KG1 (cell line): ENCODE measurements at regions not wholly inside any gene's neighbourhood (a gene's known extent, or its start where the extent isn't known, plus 50 kb on each side); places are given as distances from the start of the nearest gene placed in this dataset.

Source experiments
- DNase-seq: peaks from one replicate; lab custom pipeline; 2025; lab: John Stamatoyannopoulos, UW

DNA sequence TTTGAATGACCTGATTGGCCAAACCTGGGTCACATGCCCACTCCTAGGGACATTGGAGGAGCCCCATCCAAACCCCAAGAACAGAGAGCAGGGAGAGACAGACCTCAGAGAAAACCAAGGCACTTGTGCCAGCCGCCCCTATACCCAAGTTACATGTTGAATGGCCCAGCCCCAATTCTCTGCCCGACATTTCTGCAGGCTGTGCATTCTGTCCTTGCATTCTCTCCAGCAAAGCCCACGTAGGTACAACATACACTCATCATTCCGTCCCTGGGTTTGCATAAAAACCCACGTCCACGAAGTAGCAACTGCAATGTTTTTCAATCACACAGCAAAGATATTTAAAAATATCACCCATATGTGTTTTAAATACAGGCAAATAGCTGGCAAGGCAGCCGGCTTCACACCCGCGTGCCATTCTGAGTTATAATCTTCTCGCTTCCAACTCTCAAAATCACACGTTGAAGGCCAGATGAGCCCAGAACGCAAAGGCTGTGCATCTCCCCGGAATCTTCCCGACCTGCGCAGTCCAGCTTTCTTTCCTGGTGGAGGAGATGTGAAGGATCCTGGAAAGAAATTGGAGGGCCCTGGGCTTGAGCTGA is 91.7 kb upstream of the MYL2 start:
- no peak for DNase-seq

DNA sequence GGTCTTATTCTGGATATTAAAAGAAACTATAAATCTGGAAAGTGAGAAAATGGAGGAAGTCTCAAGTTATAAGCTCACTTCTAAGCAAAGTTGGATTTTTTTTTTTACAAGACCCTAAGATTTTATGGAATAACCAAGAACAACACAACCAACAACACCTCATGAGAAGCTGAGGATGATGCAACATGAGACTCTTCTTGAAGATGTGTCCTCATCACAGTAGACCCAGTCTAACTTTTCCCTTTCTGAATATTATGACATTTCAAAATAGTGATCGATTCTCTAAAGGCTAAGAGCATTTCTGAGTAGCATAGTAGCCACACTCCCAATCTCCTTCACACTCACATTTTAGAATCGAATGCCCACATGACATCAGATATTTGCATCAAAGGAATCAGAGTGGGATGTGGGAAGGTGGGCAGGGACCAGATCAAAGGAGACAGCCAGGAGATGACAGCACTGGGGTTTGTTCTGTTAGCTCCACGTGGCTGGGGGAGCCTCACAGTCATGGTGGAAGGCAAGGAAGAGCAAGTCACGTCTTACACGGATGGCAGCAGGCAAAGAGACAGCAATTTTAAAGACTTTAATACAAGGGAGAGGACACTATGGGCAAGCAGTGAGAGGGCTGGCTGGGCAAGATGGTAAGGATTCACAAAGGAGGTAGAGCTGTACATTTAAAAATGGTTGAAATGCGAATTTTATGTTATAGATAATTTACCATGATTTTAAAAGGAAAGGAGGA is 90.7 kb upstream of the MYL2 start:
- no peak for DNase-seq

DNA sequence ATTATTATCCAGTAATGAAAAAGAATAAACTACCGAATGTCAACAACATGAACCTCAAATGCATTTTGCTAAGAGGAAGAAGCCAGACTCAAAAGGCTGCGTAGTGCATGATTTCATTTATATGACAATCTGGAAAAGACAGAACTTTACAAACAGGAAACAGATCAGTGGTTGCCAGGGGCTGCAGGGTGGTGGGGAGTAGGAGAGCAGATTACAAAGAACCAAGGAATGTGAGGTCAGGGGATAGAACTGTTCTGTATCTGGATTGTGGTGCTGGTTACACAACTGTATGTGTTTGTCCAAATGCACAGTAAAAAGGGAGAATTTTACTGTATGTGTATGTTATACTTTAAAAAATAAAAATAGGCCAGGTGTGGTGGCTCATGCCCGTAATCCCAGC is 89.7 kb upstream of the MYL2 start:
- no peak for DNase-seq

DNA sequence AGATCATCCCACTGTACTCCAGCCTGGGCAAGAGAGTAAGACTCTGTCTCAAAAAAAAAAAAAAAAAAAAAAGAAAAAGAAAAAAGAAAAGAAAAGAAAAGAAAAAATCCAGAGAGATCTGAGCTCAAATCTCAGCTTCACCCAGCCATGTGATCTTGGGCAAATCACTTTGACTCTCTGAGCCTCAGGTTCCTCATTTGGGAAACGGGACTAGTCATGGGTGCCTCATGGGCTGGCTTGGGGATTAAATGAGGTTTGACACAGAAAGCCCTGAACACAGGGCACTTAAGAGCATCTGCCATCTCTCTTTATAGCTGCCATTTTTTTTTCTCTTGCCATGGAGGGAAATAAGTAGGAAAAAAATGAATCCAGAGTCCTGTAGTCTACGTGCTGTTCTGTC is 86.2 kb upstream of the MYL2 start:
- no peak for DNase-seq

DNA sequence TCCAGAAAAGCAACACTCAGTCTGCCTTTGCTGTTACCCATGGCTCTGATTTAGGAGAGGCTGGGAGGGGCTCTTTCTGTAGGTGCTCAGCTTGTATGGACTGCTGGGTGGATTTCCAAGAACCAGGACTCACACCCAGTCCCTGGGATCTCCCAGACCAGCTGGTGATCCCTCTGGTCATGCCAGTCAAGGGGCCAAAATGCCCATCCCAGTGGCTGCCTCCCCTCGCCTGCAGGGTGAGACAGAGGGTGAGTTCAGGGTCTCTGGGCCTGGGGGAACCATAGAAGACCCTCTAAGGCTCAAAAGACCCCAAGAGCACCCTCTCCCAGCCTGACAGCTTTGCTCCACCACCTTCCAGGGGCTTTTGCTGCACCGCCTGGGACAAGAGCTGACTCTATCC is 78.6 kb upstream of the MYL2 start:
- DNase-seq: no peak

DNA sequence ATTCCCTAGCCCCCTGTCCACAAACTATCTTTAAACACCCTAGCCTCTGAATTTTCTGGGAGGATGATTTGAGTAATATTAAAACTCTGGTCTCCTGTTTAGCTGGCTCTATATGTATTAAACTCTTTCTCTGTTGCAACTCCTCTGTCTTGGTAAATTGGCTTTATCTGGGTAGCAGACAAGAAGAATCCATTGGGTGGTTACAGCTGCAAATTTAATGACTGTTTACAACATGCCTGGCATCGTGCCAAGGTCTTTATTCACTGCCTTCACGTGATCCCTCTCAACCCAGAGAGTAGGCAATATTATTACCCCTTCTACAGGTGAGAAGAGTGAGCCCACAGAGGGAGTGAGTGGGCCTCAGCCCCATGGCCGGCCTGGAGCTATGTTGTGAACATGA is 77.8 kb upstream of the MYL2 start:
- no peak for DNase-seq

DNA sequence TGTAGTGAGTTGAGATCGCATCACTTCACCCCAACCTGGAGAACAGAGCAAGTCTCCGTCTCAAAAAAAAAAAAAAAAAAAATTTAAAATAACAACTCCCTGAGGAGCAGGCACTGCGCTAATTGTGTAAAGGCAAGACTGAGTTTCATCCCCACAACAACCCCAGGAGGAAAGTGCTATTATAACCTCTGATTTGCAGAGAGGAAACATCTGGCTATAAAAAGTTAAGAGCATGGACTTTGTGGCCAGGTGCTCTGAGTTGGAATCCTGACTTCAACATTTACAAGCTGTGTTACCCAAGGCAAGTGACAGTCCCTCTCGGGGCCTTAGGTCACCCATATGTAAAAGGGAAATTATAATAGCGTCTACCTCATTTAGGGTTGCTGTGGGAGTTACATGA is 76.0 kb upstream of the MYL2 start:
- DNase-seq: no peak

DNA sequence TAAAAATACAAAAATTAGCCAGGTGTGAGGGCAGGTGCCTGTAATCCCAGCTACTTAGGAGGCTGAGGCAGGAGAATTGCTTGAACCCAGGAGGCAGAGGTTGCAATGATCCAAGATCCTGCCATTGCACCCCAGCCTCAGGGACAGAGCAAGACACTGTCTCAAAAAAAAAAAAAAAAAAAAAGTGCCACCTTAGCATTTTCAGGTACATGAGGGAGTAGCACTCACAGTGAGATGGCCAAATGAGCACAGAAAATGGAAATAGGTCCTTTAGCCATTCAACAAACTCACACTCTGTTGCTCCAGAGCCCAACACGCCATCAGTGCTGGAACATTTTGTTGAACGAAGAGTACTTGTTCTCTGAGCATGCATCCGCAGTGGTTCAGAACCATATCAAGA is 75.2 kb upstream of the MYL2 start:
- no peak for DNase-seq

DNA sequence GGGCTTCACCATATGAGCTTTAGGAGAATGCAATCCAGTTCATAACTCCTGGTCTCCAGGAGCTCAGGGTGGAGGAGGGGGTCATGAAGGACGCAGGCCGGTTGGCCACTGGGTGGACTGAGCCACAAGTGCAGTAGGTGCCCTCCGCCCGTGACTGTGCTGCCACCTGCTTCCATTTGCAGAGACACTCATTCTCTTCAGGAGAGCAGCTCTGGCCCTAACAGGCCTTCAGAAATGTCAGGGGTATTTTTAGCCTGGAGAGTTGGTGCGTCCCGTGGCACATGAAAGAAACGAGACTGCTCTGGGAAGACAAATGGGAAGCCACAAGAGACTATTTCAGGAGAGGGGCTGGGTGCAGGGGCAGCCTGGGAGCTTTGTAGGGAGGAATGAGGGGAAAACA is 74.6 kb upstream of the MYL2 start:
- DNase-seq: no peak

DNA sequence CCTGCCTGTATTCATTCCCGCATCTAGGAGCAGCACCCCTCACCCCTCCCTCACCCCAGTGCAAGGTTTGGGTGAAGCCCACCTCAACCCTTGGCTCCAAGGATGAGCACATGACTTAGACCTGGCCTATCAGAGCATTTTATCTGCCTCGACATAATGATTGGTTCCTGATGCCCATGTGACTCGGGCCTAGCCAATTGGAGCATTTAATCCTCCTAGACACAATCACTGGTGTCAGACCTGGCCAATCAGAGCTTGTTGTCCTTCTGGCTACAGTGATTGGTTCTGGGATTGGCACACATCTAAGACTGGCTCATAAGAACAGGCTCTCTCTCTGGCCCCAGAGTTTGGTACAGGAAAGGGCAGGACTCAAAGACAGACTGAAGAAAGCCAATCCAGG is 73.1 kb upstream of the MYL2 start:
- DNase-seq: no peak

DNA sequence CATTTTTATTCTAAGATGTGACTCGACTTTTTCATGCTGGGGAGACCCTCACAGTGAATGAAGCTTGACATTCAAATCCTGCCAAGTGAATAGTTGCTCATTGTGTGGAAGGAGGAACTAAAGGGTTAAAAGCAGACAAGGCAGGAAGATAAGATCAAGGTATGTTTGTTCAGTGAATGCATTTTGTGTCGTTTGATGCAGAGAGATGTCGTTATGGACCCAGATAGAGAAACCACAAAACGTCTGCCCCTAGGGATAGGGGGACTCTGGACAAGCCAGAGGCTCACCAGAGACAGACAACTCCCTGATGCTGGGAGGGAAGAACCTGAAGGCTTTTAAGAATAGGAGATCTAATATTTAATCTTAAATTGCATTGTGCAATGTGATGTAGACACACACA is 72.5 kb upstream of the MYL2 start:
- DNase-seq: no peak

DNA sequence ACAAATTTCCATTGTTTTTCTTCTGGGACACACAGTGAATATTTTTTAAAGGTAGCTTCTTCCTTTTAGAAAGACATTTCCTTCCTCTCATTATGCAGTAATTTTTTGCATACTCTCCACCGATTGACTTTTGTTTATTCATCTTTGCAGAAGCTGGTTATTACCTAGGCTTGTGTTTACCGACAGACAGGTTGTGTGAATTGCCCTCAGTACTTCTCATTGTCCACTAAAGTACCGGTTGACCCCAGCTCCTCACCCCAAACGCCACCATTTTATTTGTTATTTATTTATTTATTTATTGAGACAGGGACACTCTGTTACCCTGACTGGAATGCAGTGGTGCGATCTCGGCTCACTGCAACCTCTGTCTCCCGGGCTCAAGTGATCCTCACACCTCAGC is 63.4 kb upstream of the MYL2 start:
- DNase-seq: no peak

DNA sequence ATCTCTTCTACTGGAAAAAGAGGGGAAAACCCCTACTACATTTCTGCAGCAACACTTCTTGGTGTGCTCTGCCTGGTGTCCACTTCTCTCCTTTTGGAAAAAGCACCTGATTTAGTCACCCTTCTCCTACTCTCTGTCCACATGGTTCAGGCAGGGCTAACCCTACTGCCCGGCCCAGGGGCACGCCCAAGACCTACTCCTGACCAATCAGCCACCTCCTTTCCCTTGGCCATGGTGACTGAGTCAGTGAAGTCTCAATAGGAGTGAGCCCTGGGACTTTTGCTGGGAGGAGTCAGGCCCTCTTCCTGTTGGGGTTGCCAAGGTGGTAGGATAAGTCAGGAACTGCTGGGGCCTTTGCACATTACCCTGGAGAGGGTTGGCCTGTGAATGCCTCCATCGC is 52.5 kb upstream of the MYL2 start:
- no peak for DNase-seq

DNA sequence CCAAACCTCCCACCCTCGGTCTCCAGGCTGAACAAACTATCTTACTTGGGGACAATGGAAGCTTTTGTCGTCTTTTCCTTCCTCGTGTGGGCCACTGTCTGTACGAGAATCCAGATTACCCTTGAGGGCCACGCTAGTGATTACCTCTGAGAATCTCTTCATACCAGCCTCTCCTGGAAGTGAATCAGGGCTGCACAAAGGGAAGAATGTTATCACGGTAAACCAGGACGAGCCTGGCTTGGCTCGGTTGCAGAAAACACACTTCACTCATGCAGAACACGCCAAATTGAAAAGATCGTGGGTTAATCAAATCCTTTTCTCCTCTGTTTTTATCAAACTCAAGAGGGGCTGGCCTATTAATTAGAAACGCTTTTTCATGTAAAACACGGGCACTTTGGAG is 51.6 kb upstream of the MYL2 start:
- DNase-seq: no peak

DNA sequence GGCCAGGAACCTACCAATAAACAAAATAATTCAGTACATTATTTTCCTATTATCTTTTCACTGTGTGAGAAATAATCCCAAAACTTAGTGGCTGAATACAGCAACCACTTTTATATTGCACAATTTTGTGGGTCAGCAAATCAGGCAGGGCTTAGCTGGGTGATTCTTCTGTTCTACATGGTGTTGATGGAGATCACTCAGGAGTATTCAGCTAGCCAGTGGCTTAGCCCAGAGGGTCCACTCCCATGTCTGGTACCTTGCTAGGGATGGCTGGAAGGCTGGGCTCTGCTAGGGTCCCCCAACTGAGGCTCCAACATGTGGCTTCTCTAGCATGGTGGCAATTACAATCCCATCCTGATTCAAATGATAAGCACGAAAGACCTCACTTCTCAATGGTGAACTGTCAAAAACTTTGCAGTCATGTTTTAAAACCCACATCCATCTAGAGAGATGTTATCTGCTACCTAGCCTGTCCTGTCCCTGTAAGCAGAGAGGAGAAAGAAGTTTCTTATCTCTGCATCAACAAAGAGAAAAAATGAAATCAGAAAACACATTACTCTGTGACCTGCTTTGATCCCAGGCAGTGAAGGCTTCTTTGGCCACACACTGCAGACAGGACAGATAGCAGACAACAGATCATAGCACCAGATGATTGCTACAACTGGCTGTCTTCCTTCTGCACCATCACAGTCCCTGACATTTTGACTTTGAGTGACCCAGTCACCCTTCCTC is 51.0 kb upstream of the MYL2 start:
- no peak for DNase-seq
